Stimulated activated CD8-positive, alpha-beta memory T cell treated with anti-CD3 and anti-CD28 coated beads, Interleukin-12 subunit alpha, Interleukin-12 subunit beta, amount 100 ng/mL, for 24 hours (primary cell): ENCODE measurements at regions not wholly inside any gene's neighbourhood (a gene's known extent, or its start where the extent isn't known, plus 50 kb on each side); places are given as distances from the start of the nearest gene placed in this dataset.

Experiments used
- DNase-seq: peaks from one replicate; pipeline ENCODE4 v3.0.0-alpha.2; 2020; ENCODE audit errors: extremely low read depth

- DNase-seq, result no peak
These were observed 176.8 kb upstream of the POU3F1 start for GRCh38 chr1:38223391-38223790.

DNA sequence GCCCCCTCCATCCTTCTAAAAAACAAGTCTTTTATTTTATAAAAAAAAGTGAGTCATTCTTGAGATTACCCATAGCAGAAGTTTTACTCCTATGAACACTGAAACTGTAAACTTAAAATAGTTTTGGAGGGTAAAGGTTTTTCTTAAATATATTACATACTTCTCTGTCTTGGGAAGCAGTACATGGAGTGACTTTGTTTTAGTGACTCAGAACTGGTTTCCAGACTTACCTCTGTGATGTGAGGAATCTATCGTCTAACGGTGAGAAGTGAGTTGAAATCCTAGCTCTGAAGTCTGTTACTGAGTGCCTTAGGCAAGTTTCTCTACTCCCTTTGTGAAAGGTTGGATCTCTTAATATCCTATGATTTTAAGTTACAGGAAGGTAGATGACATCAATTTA, 176.3 kb upstream of the POU3F1 start:
- DNase-seq, result no peak

DNA sequence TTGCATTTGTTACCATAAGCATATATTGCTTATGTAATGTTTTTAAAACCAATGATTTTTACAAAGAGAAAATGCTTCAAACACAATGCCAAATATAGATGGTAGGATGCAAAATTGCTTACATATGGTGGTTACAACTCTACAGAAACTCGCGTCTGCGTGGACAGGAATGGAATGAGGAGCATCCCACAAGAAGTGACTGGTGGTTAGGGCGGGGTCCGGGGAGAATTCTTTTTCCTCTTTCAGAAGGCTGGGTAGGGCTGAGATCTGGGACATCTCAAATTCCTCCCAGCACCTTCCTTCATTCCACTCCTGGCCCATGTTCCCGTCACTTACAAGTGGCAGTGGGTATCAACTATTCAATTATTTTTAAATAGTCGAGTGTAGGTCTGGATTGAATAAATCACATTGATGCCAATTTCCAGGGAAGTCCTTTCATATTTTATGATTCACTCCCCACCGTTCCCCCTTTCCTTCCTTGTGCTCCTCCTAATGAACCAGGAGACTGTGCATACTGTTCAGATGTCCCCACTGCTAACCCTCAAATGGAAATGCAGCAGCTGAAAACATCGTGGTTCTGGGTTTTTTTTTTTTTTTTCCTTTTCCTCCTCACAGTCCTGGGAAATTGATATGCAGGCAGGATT, 174.5 kb upstream of the POU3F1 start:
- DNase-seq, result no peak

DNA sequence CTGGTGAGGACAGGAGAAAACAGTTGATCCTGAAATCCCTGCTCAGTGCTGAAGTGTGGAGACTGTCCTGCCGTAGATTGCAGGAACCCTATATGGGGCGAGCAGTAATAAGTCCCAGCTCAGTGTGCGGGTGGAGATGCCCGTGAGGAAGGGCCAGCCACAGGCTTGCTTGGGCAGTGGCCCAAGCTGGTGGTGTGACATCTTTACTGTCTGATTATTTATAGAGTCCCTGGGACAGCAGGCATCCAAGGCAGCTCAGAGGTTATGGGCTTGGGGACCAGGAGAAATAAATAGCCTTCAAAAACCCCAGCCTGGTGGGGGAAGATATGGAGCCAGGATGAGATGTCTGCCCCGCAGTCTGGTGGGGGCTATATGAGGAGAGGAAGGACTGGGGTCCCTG, 170.7 kb upstream of the POU3F1 start:
- DNase-seq, result no peak

- no peak for DNase-seq
These were observed 167.2 kb upstream of the POU3F1 start for GRCh38 chr1:38213646-38214434.

GRCh38 chr1:38210895-38211177, 164.2 kb upstream of the POU3F1 start:
- DNase-seq, result no peak

DNA sequence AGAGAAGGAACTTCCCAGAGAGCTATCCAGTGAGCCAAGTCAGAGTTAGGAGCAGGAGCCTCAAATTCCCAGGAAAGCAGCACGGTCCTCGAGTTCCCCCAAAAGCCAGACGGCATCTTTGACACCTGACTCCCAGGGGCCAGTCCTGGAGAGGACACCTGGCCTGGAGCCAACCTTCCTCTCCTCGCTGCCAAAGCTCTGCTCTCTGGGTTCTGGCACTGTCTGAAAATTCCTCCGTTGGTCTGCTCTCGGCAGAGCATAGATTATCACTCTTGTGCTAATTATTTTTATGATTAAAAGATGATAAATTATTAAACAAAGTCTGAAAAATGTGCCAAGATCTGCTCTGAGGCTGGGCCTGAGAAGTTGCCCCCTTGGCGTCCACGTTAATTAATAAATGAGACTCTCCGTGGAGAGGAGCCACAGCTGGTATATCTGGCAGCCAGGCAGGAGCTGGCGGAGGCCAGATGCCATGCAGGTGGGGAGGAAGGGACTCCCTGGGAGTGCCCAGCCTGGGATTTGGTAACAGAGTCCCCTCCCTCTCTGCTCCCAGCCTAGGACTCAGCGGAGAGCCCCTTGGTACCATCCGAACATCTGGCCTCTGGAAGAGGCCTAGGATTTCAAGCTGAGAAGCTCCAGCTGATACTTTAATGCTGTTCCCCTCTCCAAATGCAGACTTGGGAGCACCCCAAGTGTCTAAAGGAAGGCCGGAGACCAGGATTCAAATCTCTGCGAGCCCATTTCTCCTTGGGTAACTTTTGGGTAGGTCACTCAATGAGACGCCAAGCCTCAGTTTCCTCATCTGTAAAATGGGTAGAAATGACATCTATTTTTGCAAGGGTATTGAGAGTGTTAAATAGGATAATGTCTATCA, 163.7 kb upstream of the POU3F1 start:
- no peak for DNase-seq

DNA sequence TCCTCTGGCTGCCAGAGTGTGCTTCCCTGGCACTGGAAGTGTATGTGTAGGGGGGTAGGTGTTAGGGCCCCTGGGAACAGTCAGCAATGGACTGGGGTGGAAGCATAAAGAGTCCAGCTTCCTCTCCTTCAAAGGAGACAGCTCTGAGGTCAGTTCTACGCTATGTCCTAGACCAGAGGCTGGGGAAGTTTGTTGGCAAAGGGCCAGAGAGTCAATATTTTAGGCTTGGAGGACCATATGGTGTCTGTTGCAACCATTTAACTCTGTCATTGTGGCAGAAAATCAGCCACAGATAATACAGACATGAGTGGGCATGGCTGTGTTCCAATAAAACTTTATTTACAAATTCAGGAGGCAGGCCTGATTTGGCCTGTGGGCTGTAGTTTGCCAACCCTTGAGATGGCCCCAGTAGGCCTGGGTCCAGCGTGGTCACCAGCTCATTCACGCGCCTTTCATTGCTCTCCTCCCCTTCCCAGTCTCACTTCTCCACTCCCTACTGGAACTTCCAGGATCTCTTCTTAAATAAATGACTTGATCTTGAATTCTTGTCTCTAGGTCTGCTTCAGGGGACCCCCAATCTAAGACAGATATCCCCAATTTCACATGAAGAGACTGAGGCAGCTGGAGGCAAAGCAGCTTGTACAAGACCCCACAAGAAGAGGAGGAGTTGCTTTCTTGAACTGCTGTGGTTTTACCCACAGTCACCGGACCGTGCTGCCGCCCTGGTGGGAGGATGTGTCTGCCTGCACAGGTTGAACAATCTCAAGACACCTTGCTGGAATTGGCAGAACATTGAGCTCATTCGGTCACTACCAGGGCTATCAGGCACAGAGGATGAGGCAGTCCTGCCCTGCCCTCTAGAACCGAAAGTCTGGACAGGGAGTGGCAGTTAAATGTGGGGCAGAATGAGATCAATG, 162.4 kb upstream of the POU3F1 start:
- DNase-seq, result no peak

DNA sequence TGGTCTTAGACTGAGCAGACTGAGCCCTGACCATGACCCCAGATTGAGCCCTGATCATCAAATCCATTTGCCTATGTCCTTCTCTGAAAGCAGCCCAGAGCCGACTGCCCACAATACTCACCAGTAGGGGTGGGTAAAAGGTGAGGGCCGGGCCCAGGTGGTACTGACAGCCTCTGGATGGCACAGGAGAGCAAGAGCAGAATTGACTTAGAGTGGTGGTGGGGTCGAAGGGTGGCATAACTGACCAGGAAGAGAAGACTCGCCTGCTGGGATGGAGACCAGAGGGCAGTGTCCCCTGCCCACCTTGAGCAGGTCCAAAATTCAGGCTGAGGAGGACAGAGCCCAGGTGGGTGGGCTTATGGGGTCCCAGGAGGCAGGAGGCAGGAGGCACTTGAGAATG, 161.3 kb upstream of the POU3F1 start:
- DNase-seq, result no peak

DNA sequence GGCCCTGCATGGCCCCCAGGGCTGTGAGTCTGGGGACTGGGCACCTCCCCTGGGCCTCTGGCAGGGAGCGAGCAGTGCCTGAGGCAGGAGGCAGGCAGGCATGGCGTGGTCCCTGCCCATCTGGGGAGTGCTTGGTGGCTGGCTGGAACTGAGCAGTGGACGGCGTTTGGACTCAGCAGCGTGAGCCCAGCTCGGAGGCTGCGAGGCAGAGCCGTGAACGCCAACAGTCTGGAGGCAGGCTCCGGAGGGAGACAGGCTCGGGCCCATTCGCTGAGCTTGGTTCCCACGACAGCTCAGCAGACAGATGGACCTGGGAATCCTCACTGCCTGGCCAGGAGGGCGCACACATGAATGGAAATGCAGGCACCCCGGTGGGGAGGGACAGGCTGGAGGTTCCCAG, 160.7 kb upstream of the POU3F1 start:
- DNase-seq, result no peak

GRCh38 chr1:38204698-38205097, 158.1 kb upstream of the POU3F1 start:
- DNase-seq, result no peak

DNA sequence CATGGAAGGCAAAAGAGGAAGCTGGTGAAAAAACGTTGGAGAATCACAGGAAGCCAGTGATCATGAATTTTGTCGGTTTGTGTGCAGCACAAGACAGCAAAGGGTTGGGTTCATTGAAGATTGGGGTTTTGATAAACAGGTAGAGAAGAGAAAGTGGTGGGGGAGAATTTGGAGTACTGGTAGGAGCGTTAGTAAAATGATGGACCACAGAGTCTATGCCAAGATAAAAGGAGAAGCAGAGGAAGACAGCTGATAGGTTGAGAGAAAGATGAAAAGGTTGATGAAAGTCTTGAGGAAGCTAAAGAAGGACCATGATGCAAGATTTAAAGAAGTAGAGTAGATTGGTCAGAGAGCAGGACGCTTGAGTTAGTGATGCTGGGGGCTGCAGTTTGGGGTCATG, 156.8 kb upstream of the POU3F1 start:
- no peak for DNase-seq

DNA sequence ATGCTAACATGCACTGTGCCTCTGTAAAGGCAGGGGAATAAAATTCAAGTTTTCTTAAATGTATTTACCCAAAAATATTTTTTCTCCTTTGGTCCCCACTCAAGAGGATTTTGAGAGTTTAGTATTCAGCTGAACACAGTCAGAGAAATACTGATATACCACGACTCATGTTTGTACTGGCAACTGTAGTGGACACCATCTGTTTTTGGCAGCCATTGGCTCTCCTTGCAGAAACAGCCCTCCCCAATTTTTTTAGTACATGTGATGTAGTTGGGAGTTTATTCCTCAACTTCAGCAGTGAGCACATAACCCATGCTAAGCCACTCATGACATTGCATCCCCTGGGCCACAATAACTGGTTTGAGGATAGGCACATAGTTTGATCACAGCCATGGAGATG, 154.8 kb upstream of the POU3F1 start:
- DNase-seq, result no peak

DNA sequence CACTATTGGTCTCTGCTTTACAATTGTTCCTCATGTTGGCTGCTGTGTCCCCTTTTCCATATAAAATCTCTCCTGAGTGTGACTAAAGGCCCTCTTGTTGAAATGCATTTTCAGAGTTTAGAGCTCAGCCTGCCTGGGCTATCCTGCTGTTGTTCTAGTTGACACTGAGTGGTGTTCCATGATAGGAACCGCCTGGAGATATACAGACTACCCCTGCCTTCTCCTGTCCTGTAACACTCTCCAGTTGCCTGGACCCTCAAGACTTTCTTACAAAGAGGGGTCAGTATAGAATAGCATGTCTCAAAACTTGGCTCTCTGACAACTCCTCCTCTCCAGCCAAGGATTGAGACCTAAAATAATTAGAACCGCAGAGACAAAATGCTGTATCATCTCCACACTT, 152.0 kb upstream of the POU3F1 start:
- DNase-seq, result no peak

DNA sequence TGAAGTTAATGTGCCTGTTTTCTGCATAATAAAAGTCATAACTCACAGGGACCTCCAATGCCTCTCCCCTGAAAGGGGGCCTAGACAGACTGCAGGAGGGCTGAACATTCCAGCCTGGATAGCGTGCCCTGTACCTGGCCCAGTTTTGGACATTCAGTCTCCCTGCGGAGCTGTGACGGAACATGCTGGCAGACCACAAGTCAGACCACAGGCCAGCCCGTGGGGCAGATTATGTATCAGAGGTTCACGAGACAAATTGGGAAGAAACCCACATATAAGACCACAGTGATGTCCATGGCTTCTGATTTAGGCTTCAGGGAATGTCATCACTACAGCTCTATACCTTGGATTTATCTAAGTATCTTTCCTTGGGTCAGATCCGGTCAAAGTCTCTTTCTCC, 151.5 kb upstream of the POU3F1 start:
- no peak for DNase-seq

DNA sequence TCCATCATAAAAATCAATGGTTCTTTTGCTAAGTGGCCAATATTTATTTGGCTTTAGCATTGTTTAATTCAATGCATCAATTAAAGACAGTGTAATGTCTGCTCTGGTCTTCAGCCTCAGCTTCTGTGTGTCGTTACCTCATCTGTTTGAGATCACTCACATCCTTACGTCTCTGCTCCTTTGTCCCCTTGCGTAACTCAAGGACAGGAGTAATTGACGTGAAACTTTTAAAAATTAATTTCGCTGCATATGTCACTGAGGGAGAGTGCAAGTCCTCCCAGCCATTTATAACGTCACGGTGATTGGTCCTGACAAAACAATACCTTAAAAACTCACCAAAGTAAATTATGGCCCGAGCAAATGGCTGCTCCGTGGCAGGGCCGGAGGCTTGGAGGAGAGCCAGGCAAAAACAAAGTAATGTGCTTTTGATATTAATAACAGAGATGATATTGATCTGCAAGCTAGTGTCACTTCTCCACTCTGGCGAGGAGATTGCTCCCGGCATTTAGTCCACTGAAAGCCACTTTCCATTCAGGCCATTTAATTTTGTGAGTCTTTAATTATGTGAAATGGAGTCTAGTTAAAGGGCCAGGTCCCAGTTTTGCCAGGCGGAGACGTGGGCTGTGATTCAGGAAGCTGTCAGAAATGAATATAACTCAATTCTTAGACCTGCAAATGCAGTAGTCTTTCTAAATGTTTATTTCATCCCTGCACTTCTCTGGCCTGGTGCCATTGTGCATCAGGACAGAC, 150.9 kb upstream of the POU3F1 start:
- DNase-seq, result no peak

- DNase-seq, result no peak
These were observed 147.9 kb upstream of the POU3F1 start for GRCh38 chr1:38194472-38194871.

- DNase-seq, result no peak
These were observed 146.4 kb upstream of the POU3F1 start for GRCh38 chr1:38193040-38193439.

- DNase-seq, result no peak
These were observed 144.9 kb upstream of the POU3F1 start for GRCh38 chr1:38191461-38191860.

GRCh38 chr1:38190983-38191382, 144.4 kb upstream of the POU3F1 start:
- no peak for DNase-seq

DNA sequence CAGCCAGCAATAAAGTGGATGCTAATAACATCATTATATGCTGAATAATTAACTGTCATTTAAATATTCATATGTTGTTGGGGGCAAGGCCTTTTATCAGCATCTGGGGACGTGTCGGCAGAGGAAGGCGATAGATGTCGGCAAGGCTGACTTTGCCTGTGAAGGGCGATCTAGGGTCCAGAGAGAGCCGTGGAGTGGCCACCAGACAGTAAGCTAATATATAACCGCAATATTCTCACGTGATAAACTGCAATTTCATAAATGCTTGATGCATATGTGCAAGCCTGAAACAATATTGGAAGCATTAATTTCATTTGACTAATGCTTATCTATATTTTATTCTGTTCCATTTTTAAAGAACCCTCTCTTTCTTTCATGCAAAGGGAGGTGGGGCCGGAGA, 141.0 kb upstream of the POU3F1 start:
- no peak for DNase-seq
